ENCODE measurements at regions not wholly inside any gene's neighbourhood (a gene's known extent, or its start where the extent isn't known, plus 50 kb on each side); places are given as distances from the start of the nearest gene placed in this dataset.

DNA sequence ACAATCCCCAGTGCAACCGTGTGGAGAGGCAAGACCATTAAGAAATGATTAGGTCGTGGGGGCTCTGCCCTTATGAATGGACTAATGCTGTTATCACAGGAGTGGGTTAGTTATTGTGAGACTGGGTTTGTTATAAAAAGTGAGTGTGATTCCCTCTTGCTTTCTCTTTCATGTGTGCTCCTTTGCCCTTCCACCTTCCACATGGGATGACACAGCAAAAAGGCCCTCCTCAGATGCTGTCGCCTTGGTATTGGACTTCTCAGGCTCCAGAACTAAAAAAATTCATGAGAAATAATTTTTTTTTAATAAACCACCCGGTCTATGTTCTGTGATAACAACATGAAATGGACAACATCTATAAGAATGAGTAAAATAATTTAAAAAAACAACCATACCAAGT is 136.1 kb upstream of the PCBD1 start:
- TF ChIP-seq, protein P1, sequence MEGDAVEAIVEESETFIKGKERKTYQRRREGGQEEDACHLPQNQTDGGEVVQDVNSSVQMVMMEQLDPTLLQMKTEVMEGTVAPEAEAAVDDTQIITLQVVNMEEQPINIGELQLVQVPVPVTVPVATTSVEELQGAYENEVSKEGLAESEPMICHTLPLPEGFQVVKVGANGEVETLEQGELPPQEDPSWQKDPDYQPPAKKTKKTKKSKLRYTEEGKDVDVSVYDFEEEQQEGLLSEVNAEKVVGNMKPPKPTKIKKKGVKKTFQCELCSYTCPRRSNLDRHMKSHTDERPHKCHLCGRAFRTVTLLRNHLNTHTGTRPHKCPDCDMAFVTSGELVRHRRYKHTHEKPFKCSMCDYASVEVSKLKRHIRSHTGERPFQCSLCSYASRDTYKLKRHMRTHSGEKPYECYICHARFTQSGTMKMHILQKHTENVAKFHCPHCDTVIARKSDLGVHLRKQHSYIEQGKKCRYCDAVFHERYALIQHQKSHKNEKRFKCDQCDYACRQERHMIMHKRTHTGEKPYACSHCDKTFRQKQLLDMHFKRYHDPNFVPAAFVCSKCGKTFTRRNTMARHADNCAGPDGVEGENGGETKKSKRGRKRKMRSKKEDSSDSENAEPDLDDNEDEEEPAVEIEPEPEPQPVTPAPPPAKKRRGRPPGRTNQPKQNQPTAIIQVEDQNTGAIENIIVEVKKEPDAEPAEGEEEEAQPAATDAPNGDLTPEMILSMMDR (IDR thresholded peaks at IDR 0.05; ENCODE audit: extremely low read depth, insufficient read depth, missing control alignments), result no peak
- in situ Hi-C loops (cut with MboI; ENCODE audit: low pct_unique_long_range_greater_than_20kb, low sequenced_read_pairs, unreplicated experiment), result no loop called here
- DNase-seq (ENCODE audit: low spot score), result no peak

DNA sequence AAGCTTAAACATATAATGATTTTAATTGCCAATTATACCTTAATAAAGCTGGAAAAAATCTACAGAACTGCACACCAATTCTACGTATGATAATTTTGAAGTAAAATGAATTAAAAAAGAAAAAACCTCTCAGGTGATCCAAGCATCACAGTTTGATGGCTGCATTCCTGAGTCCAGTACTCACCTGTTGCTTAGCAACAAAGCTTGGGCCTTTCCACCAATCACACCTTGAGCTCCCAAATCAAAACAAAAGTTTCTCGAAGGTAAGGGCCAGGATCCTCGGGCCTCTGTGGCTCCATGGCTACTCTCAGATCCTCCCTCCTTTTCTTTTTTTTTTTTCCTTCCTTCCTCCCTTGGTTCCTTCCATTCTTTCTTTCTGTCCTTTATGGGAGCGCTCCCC is 137.2 kb upstream of the PCBD1 start:
- no peak for DNase-seq (ENCODE audit: low spot score)
- TF ChIP-seq, protein P1 (IDR thresholded peaks at IDR 0.05; ENCODE audit: extremely low read depth, insufficient read depth, missing control alignments), result no peak
- in situ Hi-C loops (cut with MboI; ENCODE audit: low pct_unique_long_range_greater_than_20kb, low sequenced_read_pairs, unreplicated experiment), result no loop called here

DNA sequence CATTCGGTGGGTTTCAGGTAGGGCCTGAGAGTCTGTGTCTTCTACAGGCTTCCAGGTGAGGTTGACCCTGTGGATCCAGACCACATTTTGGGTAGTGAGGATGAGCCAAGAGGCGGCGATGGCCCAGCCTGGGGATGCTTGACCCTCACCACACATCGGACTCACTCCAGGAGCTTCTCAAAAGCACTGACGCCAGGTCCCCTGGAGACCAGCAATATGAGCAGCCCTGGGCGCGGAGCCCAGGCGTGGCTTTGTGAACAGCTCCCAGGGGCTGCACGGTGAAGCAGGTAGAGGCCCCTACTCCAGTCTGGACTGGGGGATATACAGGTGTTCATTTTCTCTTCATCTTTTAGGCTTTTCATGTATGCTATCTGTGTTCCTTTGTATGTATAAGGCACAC is 139.7 kb upstream of the PCBD1 start:
- DNase-seq (ENCODE audit: low spot score), result no peak
- in situ Hi-C loops (cut with MboI; ENCODE audit: low pct_unique_long_range_greater_than_20kb, low sequenced_read_pairs, unreplicated experiment), result no loop called here
- TF ChIP-seq, protein P1 (IDR thresholded peaks at IDR 0.05; ENCODE audit: extremely low read depth, insufficient read depth, missing control alignments), result no peak

DNA sequence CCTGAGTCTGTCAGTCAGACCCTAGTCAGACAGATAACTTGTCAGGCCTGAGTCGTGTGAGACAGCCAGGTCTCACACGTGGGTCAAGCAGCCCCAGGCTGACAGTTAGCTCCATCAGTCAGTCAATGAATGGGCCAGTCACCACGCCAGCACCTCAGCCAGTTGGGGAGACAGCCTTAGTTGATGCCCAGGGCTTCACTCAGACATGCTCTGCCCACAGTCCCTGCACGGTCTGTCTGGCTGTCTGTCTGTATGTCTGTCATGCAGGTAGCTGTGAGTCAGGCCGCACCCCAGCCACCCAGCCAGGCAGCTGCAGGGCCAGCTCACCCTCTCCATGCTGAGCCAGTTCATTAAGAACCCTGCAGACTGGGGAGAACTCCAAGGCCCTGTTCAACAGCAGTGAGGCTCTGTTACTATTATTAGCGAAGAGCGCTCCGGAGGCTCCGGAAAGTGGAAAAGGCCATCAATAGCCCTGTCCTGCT is 141.1 kb upstream of the PCBD1 start:
- in situ Hi-C loops (cut with MboI; ENCODE audit: low pct_unique_long_range_greater_than_20kb, low sequenced_read_pairs, unreplicated experiment), result no loop called here

DNA sequence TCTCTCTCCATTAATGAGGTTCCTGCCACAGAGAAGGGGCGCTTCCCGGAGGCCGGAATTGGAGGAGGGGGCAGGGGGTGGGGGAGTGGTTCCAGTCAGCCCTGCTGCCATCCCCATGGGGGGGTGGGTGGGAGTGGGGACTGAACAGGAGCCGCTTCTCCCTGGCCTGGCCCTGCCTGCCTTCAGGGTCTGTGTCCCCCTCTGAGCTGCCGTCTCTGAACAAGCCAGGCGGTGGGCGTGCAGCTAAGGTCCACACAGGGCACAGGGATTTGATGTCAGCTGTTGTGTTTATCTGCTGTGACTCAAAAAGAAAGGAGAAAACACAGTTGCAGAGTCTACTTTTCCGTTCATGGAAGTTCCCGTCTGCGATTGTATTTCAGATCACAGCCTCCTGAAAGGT is 141.5 kb upstream of the PCBD1 start:
- no peak for DNase-seq (ENCODE audit: low spot score)
- TF ChIP-seq, protein P1 (IDR thresholded peaks at IDR 0.05; ENCODE audit: extremely low read depth, insufficient read depth, missing control alignments), result no peak
- in situ Hi-C loops (cut with MboI; ENCODE audit: low pct_unique_long_range_greater_than_20kb, low sequenced_read_pairs, unreplicated experiment), result no loop called here

More for the DNA sequence above, 141.1 kb upstream of the PCBD1 start:
- TF ChIP-seq, protein P1 (IDR thresholded peaks at IDR 0.05; ENCODE audit: extremely low read depth, insufficient read depth, missing control alignments), result no peak
- DNase-seq (ENCODE audit: low spot score), result no peak

DNA sequence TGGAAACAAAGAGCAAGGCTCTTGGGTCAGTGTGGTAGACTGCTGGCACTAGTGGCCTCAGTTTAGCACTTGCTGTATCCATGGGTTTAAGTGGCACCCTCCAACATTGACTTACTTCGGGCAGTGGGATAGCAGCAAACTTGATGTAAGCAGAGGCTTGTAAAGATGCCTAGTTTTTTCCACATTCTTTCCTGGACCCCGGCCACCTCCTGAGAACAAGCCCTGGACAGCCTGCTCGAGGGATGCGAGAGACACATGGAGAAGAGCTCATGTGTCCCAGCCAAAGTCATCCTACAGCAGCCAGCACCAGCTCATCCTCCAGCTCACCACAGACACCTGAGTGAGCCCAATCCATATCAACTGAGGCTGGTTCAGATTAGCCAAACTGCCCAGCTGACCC is 142.7 kb upstream of the PCBD1 start:
- TF ChIP-seq, protein P1 (IDR thresholded peaks at IDR 0.05; ENCODE audit: extremely low read depth, insufficient read depth, missing control alignments), result no peak
- DNase-seq (ENCODE audit: low spot score), result no peak
- in situ Hi-C loops (cut with MboI; ENCODE audit: low pct_unique_long_range_greater_than_20kb, low sequenced_read_pairs, unreplicated experiment), result no loop called here

DNA sequence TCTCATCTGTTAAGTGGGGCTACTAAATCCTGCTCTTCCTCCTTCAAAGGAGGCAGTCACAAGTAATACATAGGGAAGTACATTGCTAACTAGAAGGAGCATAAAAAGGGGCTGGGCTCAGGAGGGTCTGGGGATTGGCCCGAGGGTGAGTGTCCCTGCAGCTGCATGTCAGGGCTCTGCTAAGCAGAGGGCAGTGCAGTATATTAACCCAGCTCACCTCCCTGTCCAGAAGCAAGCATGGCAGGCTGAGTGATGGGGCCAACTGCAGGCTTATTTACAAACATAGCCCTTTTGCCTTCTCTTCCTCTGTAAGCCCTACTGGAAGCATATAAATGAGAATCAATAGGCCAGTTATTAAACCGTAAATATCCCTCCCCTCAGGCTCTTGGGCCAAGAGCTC is 143.2 kb upstream of the PCBD1 start:
- TF ChIP-seq, protein P1 (IDR thresholded peaks at IDR 0.05; ENCODE audit: extremely low read depth, insufficient read depth, missing control alignments), result no peak
- in situ Hi-C loops (cut with MboI; ENCODE audit: low pct_unique_long_range_greater_than_20kb, low sequenced_read_pairs, unreplicated experiment), result no loop called here
- DNase-seq (ENCODE audit: low spot score), result no peak
